OCI-LY1 (cell line): ENCODE measurements at regions not wholly inside any gene's neighbourhood (a gene's known extent, or its start where the extent isn't known, plus 50 kb on each side); places are given as distances from the start of the nearest gene placed in this dataset.

ENCODE experiments used
- H2AFZ ChIP-seq: fragments of 200-600 bp; sonication (generic), shearing (Covaris generic); 2 replicates; pipeline ENCODE4 v1.6.0; 2014; ENCODE audit warnings: antibody characterized with exemption, mild to moderate bottlenecking, low read length
- H3F3A ChIP-seq: fragments of 200-600 bp; sonication (generic), shearing (Covaris generic); 2 replicates; pipeline ENCODE4 v1.6.0; 2014; ENCODE audit warnings: mild to moderate bottlenecking, antibody characterized with exemption, low read length, moderate library complexity; ENCODE audit not compliant: insufficient read depth
- H3K27ac ChIP-seq: fragments of 200-600 bp; sonication (generic); 2 replicates; pipeline ENCODE4 v1.5.1; 2014; ENCODE audit warnings: low read length, mixed run types, mild to moderate bottlenecking, low read depth; ENCODE audit not compliant: poor library complexity, severe bottlenecking
- H3K27me3 ChIP-seq: fragments of 200-600 bp; sonication (generic); 2 replicates; pipeline ENCODE4 v1.6.0; 2014; ENCODE audit warnings: antibody characterized with exemption, mild to moderate bottlenecking, low read length, moderate library complexity; ENCODE audit not compliant: insufficient read depth
- H3K36me3 ChIP-seq: fragments of 200-600 bp; sonication (generic); 2 replicates; pipeline ENCODE4 v1.6.1; 2014; ENCODE audit warnings: mild to moderate bottlenecking, antibody characterized with exemption, low read length, moderate library complexity, mixed read lengths; ENCODE audit not compliant: insufficient read depth
- H3K4me1 ChIP-seq: fragments of 200-600 bp; sonication (generic); 2 replicates; pipeline ENCODE4 v1.5.1; 2014; ENCODE audit warnings: mild to moderate bottlenecking, low read length, moderate library complexity; ENCODE audit not compliant: insufficient read depth, severe bottlenecking
- H3K4me2 ChIP-seq: fragments of 200-600 bp; sonication (generic), shearing (Covaris generic); 2 replicates; pipeline ENCODE4 v1.6.1; 2014; ENCODE audit warnings: low read length
- H3K4me3 ChIP-seq: fragments of 200-600 bp; sonication (generic); 2 replicates; pipeline ENCODE4 v1.5.1; 2014; ENCODE audit warnings: low read length, low read depth, mild to moderate bottlenecking, mixed read lengths; ENCODE audit not compliant: poor library complexity, severe bottlenecking
- H3K79me2 ChIP-seq: fragments of 200-600 bp; shearing (Covaris generic); 2 replicates; pipeline ENCODE4 v1.6.1; 2016; ENCODE audit warnings: mixed run types, low read length, mixed read lengths; ENCODE audit not compliant: insufficient read depth
- H3K9ac ChIP-seq: fragments of 200-600 bp; sonication (generic), shearing (Covaris generic); 2 replicates; pipeline ENCODE4 v1.6.1; 2014; ENCODE audit warnings: mild to moderate bottlenecking, low read length, mixed read lengths
- H3K9me2 ChIP-seq: fragments of 200-600 bp; sonication (generic), shearing (Covaris generic); 2 replicates; pipeline ENCODE4 v1.6.1; 2014; ENCODE audit warnings: low read depth, mild to moderate bottlenecking, low read length, mixed read lengths
- H3K9me3 ChIP-seq: fragments of 200-600 bp; shearing (Covaris generic); 2 replicates; pipeline ENCODE4 v1.6.1; 2014; ENCODE audit warnings: low read length, mixed read lengths
- H4K20me1 ChIP-seq: fragments of 200-600 bp; sonication (generic), shearing (Covaris generic); 2 replicates; pipeline ENCODE4 v1.6.0; 2016; ENCODE audit warnings: mild to moderate bottlenecking, low read length; ENCODE audit not compliant: insufficient read depth
- EZH2 ChIP-seq: fragments of 200-600 bp; sonication (generic), shearing (Covaris generic); IDR thresholded peaks from 2 replicates; pipeline ENCODE4 v1.8.0; 2017; ENCODE audit warnings: borderline replicate concordance, mixed run types, mild to moderate bottlenecking, antibody characterized with exemption, low read length, moderate library complexity, mixed read lengths
- TF ChIP-seq, protein P1 (sequence below): fragments of 200-600 bp; sonication (generic), shearing (Covaris generic); IDR thresholded peaks from 2 replicates; pipeline ENCODE4 v1.5.1; 2017; ENCODE audit warnings: mild to moderate bottlenecking, antibody characterized with exemption, low read length, moderate library complexity, mixed read lengths

GRCh38 chr11:42823546-42823945 lies 488.2 kb upstream of the API5 start:
- Histone ChIP-seq H3K9me2 (no peaks in the 10 kb centered on the region), H3K4me3 (no peak overlapping the region), H4K20me1 (no peaks in the 10 kb centered on the region), H3K9me3 (no peaks in the 10 kb centered on the region), H3K79me2 (no peaks in the 10 kb centered on the region), H3K4me2 (no peak overlapping the region), H3K4me1 (no peaks in the 10 kb centered on the region), H3K27ac (no peak overlapping the region), H2AFZ (no peak overlapping the region), H3K36me3 (no peaks in the 10 kb centered on the region), H3K27me3 (no peaks in the 10 kb centered on the region), H3F3A (no peaks in the 10 kb centered on the region), H3K9ac (no peak overlapping the region)
- TF ChIP-seq, protein P1, sequence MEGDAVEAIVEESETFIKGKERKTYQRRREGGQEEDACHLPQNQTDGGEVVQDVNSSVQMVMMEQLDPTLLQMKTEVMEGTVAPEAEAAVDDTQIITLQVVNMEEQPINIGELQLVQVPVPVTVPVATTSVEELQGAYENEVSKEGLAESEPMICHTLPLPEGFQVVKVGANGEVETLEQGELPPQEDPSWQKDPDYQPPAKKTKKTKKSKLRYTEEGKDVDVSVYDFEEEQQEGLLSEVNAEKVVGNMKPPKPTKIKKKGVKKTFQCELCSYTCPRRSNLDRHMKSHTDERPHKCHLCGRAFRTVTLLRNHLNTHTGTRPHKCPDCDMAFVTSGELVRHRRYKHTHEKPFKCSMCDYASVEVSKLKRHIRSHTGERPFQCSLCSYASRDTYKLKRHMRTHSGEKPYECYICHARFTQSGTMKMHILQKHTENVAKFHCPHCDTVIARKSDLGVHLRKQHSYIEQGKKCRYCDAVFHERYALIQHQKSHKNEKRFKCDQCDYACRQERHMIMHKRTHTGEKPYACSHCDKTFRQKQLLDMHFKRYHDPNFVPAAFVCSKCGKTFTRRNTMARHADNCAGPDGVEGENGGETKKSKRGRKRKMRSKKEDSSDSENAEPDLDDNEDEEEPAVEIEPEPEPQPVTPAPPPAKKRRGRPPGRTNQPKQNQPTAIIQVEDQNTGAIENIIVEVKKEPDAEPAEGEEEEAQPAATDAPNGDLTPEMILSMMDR = no peak
- no peak for TF ChIP-seq EZH2

GRCh38 chr11:42824067-42824466 lies 487.7 kb upstream of the API5 start:
- no peak for TF ChIP-seq EZH2
- TF ChIP-seq, protein P1 = no peak
- Histone ChIP-seq H3K27ac (no peak overlapping the region), H3K9ac (no peak overlapping the region), H3F3A (no peaks in the 10 kb centered on the region), H2AFZ (no peak overlapping the region), H3K4me1 (no peaks in the 10 kb centered on the region), H3K9me3 (no peaks in the 10 kb centered on the region), H3K36me3 (no peaks in the 10 kb centered on the region), H3K4me2 (no peak overlapping the region), H3K9me2 (no peaks in the 10 kb centered on the region), H3K79me2 (no peaks in the 10 kb centered on the region), H4K20me1 (no peaks in the 10 kb centered on the region), H3K4me3 (no peak overlapping the region), H3K27me3 (no peaks in the 10 kb centered on the region)

DNA sequence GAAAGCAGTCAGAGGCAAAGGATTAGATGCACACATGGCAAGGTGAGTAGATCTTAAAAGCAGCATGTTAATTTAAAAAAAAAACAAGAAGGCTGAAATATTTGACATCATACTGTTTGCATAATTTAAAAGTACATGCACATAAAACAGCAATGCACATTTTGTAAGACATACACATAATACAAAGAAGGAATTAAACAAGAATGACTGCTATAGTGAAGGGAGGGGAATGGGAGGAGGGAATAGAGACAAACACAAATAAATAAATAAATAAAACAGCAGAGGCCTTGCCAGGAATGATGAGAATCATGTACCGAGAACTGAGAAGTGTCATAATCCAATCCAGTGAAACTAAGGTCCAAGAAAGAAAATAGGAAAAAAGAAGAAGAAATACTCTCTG lies 486.2 kb upstream of the API5 start:
- Histone ChIP-seq H3K27me3 (no peaks in the 10 kb centered on the region), H3K9ac (no peak overlapping the region), H2AFZ (no peak overlapping the region), H3K79me2 (no peaks in the 10 kb centered on the region), H3K27ac (no peak overlapping the region), H3F3A (no peaks in the 10 kb centered on the region), H3K4me2 (no peak overlapping the region), H4K20me1 (no peaks in the 10 kb centered on the region), H3K4me1 (no peaks in the 10 kb centered on the region), H3K4me3 (no peak overlapping the region), H3K36me3 (no peaks in the 10 kb centered on the region), H3K9me3 (no peaks in the 10 kb centered on the region), H3K9me2 (no peaks in the 10 kb centered on the region)
- no peak for TF ChIP-seq EZH2
- TF ChIP-seq, protein P1 = no peak
